HG03097 (cell line): ENCODE measurements at regions not wholly inside any gene's neighbourhood (a gene's known extent, or its start where the extent isn't known, plus 50 kb on each side); places are given as distances from the start of the nearest gene placed in this dataset.

Source experiments
- ATAC-seq: cut with Tn5 transposase; IDR thresholded peaks from one replicate; pipeline ENCODE4 v1.9.1; 2021; ENCODE audit not compliant: unreplicated experiment, low FRiP score

GRCh38 chr12:61804301-61804700, 455.9 kb upstream of the USP15 start:
- ATAC-seq: no peak

GRCh38 chr12:61808856-61809255, 451.3 kb upstream of the USP15 start:
- no peak for ATAC-seq

GRCh38 chr12:61810486-61810885, 449.7 kb upstream of the USP15 start:
- no peak for ATAC-seq

- ATAC-seq: no peak
Observed at GRCh38 chr12:61821381-61821780, 438.8 kb upstream of the USP15 start.

GRCh38 chr12:61823102-61823501, 437.1 kb upstream of the USP15 start:
- ATAC-seq: no peak

DNA sequence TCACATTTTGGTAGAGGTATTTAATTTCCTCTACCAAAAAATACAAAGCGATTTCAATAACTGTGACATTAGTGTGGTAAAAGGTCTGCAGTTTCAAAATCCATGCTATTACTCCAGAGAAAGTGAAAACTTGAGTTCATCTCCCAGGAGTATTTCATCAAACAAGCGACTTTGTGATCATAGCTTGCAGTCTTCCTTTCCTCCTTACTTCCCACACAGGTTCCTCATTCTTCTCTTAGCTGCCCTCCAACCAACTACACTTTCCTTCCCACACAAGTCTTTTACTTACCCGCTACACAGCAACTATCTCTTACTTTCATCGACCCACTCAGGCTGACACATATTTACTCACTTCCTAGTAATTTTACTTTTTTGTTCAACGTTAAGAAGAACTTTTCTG, 413.4 kb upstream of the USP15 start:
- ATAC-seq: no peak

DNA sequence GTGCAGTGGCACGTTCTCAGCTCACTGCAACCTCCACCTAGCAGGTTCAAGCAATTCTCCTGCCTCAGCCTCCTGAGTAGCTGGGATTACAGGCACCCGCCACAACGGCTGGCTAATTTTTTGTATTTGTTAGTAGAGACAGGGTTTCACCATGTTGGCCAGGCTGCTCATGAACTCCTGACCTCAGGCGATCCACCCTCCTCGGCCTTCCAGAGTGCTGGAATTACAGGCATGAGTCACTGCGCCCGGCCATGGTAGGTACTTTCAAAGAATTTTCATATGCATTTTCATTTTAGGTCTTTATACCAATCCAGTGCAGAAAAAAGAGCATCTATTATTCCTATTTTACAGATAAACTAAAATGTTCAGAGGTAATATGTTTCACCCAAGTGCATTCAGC, 411.3 kb upstream of the USP15 start:
- ATAC-seq: no peak

DNA sequence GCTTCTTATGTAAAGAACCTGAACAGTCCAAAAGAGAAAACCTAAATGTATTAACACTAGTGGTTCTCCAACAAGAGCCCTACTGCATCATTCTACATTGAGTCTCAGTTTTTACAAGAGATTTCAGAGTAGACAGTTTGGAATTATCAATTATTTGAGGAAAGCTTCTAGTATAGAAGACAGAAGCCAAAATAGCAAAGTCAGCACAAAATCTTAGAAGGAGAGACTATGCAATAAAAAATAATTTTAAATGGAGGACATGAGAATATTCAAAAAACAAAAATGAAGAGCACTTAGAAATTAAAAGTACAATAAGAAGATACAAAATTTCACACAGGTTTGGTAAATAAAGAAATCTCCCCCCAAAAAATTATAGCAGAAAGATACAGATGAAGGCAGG, 406.3 kb upstream of the USP15 start:
- ATAC-seq: no peak

- ATAC-seq: no peak
Observed at GRCh38 chr12:61854902-61855301, 405.3 kb upstream of the USP15 start.

DNA sequence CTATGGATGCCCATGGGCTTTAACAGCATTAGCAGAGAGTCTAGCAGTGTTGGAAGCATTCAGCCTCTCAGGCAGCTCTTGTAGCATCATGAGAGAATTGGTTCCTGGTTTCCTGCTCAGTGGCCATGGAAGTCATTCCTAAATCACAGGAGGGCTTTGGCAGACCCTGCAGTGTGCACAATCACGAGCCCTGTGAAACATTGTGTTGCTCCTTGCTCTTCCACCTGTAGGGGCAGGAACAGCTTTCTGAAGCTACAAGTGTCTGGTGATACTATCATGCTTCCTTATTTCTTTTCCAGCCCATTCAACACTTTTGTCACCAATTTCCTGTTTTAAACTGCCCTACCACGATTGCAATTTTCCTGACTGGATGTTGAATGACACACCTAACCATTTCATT, 402.2 kb upstream of the USP15 start:
- no peak for ATAC-seq

DNA sequence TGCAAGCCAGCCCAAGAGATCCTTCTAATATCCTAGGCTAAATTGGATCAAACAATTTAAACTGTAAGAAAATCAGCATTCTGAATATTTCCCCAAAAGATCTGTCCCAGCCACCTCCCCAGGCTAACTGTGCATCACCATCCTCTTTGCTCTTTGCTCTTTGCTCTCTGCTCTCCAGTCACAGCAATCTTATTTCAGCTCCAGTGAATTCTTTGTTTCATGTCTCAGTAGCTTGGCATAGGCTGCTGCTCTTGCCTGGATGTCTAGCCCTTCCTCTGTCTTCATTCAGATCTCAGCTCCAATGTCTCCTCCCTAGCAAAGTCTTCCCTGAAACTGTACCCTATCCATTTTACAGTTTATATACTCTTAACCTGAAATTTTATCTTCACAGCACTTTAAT, 399.8 kb upstream of the USP15 start:
- ATAC-seq: no peak

GRCh38 chr12:61862986-61863385, 397.2 kb upstream of the USP15 start:
- no peak for ATAC-seq

- ATAC-seq: no peak
Observed at GRCh38 chr12:61863811-61864210, 396.4 kb upstream of the USP15 start.

GRCh38 chr12:61869796-61870195, 390.4 kb upstream of the USP15 start:
- no peak for ATAC-seq

DNA sequence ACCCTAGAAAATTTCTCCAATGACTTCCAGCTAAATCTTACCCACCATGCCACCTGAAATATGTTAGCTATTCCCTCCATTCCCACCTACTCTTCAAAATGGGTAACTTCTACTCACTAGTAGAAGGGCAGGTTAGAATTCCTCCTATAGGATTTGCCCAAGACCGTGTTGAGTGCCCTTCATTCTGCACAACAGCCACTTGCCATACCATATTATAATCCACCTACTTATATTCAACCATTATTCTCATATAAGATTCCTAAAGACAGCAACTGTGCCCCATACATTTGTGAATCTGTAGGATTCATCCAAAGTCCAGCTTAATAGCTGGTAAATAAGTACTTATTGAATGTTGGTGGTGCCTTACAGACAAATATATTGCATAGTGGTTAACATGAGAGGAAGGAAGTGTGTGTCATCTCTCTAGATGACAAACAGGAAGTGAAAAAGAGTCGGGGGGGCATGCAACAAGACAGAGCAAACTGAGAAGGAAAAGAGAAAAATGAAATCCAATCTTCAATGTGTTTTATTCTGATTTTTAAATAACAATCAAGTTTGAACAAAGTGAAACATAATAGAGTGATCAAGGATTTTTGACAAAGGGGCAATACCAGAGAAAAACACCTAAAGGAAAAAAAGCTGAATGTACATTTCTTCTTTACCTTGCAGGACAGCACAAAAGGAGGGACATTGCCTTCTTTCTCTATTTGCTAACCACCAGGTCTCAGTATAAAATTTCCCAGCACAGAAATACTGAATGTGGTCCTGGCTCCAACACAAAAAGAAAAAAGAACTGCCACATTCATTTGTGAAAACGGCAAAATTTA, 389.3 kb upstream of the USP15 start:
- no peak for ATAC-seq

DNA sequence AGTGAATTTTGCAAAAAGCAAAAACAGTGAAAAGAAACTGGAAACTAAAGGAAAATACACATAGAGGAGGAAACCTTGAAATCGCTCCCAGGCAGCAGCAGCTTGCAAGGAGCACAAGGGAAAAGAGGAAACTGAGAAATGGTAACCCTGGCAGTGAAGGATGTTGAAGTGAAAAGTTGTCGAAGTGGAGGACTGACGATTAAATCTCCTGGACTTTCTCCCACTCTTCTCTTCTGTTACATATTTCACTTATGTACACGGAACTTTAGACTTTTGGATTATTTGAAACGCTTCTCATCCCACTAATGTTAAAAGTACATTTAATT, 388.8 kb upstream of the USP15 start:
- ATAC-seq: no peak

- ATAC-seq: no peak
Observed at GRCh38 chr12:61879229-61879628, 381.0 kb upstream of the USP15 start.

DNA sequence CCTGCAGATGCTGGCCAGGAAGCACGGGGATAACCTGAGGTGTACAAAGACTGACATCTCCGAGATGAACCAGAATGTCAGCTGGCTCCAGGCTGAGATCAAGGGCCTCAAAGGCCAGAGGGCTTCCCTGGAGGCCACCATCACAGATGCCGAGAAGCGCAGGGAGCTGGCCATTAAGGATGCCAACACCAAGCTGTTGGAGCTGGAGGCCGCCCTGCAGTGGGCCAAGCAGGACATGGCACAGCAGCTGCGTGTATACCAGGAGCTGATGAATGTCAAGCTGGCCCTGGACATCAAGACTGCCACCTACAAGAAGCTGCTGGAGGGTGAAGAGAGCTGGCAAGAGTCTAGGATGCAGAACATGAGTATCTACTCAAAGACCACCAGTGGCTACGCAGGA, 380.0 kb upstream of the USP15 start:
- ATAC-seq: no peak

DNA sequence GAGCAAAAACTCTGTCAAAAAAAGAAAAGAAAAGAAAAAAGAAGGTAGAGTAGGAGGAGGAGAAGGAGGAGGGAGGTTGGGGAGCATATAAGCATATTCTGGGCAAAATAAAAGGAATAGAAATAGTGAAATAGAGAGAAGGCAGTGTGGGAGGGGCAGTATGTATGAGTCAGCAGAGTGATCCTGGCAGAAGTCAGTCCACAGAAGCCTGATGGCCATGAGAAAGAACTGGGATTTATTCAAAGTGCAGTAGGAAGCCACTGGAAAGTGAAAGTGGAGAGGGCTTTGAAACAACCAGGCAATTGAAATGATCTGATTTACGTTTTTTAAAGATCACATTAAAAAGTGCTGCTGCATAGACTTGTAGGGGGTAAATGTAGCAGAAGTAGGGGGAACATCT, 368.6 kb upstream of the USP15 start:
- ATAC-seq: no peak

- ATAC-seq: no peak
Observed at GRCh38 chr12:61894168-61894567, 366.0 kb upstream of the USP15 start.

- ATAC-seq: no peak
Observed at GRCh38 chr12:61896436-61896835, 363.8 kb upstream of the USP15 start.

DNA sequence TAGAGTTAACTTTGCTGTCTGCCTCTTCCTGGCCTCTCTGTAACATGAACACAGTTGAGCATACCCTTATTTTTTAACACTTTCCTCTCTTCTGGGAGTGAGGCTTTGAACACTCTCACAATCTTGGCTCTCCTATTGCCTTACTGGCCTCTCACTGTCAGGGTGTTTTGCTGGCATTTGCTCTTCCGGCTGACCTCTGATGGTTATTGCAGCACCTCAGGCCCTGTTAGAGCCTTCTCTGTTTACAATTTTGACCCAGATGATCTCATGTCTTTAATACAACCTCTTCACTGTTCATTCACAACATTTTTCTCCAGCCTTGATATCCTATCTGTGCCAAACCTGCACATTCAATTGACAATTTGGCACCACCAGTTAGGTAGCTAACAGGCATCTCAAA, 357.8 kb upstream of the USP15 start:
- ATAC-seq: no peak

- ATAC-seq: no peak
Observed at GRCh38 chr12:61911113-61911512, 349.1 kb upstream of the USP15 start.
